ENCODE measurements at regions not wholly inside any gene's neighbourhood (a gene's known extent, or its start where the extent isn't known, plus 50 kb on each side); places are given as distances from the start of the nearest gene placed in this dataset.
A peak's percentile ranks its signal among the peaks of the same experiment; 100 is the strongest.

GRCh38 chr18:43396266-43396665 is 119.0 kb upstream of the SYT4 start:
- no peak for TF ChIP-seq POLR2A (IDR thresholded peaks at IDR 0.05)
- TF ChIP-seq CTCF (IDR thresholded peaks at IDR 0.05 in 4 of 5, conservative IDR thresholded peaks at IDR 0.05 in 1 of 5) = peak in 1 of 5 experiments; percentile 19
